HG03196 (cell line): ENCODE measurements at regions not wholly inside any gene's neighbourhood (a gene's known extent, or its start where the extent isn't known, plus 50 kb on each side); places are given as distances from the start of the nearest gene placed in this dataset.

Source experiments
- ATAC-seq: cut with Tn5 transposase; IDR thresholded peaks from one replicate; pipeline ENCODE4 v1.9.1; 2021; ENCODE audit not compliant: unreplicated experiment

DNA sequence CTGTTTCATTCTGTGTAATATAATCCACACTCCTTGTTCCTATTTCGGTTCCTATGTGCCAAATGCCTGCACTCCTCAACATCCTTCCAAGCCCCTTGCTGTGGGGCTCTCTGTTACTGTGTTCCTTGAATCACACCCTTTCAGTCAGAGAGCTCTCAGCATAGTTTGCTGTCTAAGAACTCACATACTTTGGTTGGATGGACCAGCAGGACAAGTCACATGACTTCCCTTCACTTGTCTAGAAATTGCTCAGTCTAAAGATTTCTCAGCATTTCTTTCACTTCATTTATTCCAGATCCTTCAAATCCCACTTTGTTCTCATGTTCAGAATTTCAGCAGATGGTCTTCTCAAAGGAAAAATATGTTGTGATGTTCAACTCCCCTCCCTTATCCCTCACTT, 203.5 kb upstream of the PFN2 start:
- ATAC-seq, result no peak

- no peak for ATAC-seq
These were observed 201.7 kb upstream of the PFN2 start for GRCh38 chr3:150172356-150172755.

DNA sequence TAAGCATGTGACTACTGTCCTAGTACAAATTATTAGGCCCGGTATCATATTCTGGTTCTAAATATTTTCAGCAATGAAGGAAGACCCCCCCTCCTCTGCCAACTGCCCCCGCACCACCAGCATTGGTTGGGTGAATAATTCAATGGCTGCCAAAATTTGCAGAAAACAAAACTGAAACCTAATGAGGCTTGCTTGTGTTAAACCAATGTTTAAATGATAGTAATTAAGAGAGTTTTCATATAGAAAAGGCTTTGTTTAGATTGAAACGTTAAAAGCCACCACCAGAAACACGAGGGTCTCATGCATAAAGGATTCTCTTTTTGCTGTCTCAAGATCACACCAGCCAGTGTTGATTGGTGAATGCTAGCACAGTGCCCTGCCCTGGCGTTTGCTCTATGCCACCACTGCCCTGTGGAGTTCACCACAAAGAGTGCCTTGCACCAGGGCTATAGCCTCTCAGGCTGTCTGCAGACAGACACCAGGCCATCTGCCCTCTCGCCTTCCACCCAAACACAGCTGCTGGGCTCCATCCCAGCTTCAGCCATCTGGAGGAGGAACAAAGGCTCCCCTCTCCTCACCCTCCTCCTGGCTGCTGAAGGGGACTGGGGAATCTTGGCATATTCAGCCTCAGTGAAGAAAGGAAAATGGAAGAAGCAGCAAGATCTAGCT, 200.3 kb upstream of the PFN2 start:
- no peak for ATAC-seq

- ATAC-seq, result no peak
These were observed 198.7 kb upstream of the PFN2 start for GRCh38 chr3:150169330-150169940.

DNA sequence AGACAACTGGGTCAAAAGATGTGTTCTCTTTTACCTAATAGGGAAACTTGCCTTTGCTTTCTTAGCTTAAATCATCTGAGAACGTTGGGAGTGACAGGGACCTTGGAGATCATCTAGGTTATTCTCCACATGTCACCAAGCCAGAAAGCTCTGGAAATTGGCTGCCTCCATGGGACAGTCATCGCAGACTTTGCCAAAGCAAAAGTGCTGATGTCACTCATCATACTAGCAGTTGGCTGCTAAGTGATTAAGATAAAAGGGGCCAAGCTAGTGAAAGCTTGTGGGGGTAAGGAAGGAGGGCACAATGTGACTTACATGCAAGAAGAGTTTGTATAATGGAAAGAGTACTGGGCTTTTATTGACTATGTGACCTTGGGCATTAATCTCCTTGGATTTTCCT, 198.0 kb upstream of the PFN2 start:
- ATAC-seq, result no peak

- ATAC-seq, result no peak
These were observed 194.8 kb upstream of the PFN2 start for GRCh38 chr3:150165396-150166094.

DNA sequence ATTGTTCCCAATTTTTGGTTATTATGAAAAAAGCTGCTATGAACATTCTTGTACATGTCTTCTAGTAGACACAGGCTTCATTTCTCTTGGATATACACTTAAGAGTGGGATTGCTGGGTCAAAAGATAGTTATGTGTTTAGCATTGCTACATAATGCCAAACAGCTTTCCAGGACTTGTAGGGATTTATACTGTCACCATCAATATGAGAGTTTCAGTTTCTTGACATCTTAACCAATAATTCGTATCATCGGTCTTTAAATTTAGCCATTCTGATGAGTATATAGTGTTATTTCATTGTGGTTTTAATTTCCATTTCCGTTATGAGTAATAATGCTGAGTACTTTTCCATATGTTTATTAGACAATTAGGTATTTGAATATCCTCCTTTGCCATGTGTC, 190.3 kb upstream of the PFN2 start:
- ATAC-seq, result no peak

GRCh38 chr3:150158943-150159625, 188.4 kb upstream of the PFN2 start:
- no peak for ATAC-seq

DNA sequence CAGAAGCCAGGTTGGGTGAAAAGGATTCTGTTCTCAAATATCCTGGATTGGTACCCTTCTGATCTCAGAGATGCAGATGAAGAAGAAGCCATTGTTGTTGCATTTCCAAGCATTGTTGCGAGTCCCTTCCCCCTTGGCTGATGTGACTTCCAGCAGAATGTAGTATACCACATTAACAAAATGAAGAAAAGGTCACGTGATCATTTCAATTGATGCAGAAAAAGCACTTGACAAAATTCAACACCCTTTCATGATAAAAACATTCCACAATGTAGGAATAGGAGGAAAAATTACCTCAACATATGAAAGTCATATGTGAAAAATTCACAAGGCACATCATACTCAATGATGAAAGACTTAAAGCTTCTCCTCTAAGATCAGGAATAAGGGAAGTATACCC, 181.9 kb upstream of the PFN2 start:
- no peak for ATAC-seq

GRCh38 chr3:150150633-150151032, 179.9 kb upstream of the PFN2 start:
- ATAC-seq, result no peak

DNA sequence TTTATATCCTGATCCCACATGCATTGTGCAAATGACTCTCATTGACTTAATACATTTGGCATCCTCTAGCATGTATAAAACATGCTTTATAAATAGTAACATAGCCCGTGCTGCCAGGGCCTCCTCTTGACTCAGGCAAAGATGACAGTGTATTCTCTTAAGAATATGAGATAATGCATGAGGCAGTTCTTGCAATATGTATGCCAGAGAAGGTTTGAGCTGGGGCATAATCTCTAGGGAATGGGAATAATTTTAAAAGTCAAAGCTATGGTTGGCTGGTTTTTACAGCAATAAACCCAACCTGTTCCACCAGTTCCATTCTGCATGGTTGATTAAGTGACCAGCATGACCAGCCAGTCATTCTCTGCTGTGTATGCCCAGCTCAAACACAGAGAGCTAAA, 179.0 kb upstream of the PFN2 start:
- ATAC-seq, result no peak

DNA sequence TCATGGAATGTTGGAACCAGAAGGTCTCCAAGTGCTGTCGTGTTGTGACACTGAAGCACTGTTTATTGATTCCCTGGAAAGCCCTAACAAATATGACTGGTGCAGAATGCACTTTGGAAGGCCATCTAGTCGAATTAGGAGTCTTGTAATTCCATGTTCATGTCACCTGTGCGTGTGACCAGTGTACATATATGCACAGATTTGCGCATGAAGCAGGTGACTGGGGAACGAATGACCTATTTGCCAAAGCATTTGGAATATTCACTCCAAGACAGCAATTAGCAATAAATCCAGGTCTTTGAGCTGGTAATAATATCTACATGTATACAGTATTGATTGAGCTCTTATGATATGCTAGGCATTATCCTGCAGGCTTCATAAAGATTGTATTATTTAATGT, 177.5 kb upstream of the PFN2 start:
- no peak for ATAC-seq

- ATAC-seq, result no peak
These were observed 177.1 kb upstream of the PFN2 start for GRCh38 chr3:150147776-150148175.

GRCh38 chr3:150146991-150147761, 176.5 kb upstream of the PFN2 start:
- ATAC-seq, result peak; percentile 61

DNA sequence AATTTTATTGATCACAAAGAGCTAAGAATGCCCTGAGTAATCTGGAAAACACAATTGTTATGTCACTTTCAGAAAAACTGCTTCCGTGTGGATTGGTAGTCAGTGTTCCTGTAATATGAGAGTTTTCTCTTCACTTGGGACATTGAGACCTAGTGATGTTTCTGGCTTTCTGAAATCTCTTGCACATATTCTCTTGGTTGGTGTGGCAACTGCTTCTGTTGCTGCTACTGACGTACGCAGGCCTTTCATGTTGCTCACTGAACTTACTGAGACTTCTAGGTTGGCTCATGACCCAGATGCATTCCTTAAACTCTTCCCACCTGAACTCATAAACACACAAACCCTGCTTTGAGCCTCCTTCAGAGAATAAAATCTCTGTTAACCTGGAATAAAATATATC, 175.0 kb upstream of the PFN2 start:
- no peak for ATAC-seq

DNA sequence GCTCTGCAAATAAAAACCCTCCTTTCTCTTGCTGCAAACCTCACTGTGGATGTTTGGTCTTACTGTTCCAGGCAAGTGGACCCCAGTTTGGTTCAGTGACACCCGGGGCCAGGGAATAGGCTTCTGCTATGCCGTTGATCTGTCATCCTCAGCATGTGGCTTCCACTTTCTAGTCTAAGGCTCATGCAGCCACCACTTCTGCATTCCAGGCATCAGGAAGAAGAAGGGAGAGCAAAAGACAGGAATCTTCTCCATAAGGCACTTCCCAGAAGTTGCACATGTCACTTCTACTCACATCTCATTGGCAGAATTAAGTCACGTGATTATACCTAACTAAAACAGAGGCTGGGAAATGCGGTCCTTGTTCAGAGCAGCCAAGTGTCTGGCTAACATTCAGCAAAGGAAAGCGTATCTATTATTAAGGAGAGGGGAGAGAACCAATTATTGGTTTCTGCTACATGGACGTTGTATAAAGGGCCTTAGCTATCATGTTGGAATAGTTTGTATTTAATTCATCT, 173.6 kb upstream of the PFN2 start:
- ATAC-seq, result no peak

DNA sequence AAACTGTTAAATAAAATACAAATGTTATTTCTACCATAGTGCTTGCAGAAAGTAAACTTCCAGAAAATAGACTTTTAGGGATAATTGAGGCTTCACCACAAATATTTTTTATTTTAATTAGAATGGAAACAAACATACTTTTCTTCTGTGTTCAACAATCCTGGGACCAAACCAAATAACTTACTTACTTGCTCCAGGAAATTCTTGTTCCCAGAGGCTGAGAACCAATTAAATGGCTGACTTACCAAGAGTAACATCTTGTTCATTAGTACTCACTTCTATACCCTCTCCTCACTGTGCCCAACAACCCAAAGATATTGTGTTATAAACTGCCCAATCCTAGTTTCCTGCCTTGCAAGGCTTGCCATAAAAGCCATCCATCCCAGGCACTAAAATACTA, 172.2 kb upstream of the PFN2 start:
- no peak for ATAC-seq

DNA sequence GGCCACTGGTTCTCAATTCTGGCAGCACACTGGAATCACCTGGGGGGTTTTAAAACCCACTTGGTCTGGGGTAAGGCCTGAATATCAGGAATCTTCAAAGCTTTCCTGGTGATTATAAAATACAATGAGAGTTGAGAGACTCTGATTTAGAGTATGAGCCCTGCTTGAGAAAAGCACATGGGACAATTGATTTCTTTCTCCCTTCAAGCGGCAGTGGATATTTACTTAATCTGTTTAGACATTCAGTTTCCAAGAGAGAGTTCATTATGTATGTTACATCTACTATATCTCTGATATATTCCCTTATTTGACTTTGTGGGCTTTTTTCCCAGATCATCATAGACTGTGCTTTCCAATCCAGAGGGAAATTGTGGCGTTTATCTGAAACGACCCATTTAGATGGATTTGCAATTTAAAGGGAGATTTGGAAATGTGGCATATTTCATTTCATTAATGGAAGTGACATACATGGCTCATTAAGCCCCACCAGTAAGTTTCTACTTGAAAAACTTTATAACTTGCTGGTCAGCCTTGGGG, 171.2 kb upstream of the PFN2 start:
- no peak for ATAC-seq

- no peak for ATAC-seq
These were observed 170.1 kb upstream of the PFN2 start for GRCh38 chr3:150140614-150141321.

DNA sequence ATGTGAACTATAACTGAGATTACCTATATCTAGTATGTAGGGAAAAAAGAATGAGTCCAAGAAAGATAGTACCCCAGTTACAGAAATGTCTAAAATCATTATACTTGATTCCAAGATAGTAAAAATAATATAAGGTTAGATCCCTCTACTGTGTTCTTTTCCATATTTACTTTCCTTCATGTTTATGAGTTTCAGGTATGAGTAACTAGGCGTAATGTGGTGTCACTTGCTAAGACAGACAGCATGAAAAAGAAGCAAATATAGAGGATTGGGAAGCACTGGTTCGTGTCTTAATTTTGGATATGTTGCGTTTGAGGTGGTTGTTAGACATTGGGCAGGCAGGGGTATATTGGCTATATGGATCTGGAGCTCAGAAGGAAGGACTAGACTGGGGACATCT, 168.1 kb upstream of the PFN2 start:
- no peak for ATAC-seq
